ENCODE measurements at regions not wholly inside any gene's neighbourhood (a gene's known extent, or its start where the extent isn't known, plus 50 kb on each side); places are given as distances from the start of the nearest gene placed in this dataset.
"Not testable (repeated sequence)": the region's sequence is repeated elsewhere in the genome, so short reads cannot be mapped to it uniquely, and the experiment has no call there.

- TF ChIP-seq CTCF, EZH2 (IDR thresholded peaks at IDR 0.05): not testable (repeated sequence)
Observed at GRCh38 chr9:138177091-138177490, 299.5 kb downstream of the CACNA1B start.
